ENCODE measurements at regions not wholly inside any gene's neighbourhood (a gene's known extent, or its start where the extent isn't known, plus 50 kb on each side); places are given as distances from the start of the nearest gene placed in this dataset.

DNA sequence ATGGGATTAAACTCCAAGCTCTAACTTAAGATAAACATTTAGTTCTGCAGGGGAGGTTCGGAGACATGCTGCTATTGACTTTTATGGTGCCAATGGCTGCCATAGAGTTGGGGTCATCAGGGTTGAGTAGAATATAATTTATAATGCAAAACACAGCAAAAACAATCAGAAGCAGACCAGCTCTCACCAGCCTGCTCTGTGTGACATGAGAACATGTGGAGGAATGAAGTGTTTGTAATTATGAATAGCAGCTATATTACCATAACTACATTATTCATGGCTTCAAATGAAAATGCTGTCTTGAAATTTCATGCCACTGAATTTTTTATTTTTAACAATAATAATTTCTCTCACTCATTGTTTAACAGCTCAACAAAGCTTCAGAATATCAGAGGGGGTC, 645.6 kb upstream of the CDH8 start:
- TF ChIP-seq POLR2A (IDR thresholded peaks at IDR 0.05) = no peak
- TF ChIP-seq, protein P1, sequence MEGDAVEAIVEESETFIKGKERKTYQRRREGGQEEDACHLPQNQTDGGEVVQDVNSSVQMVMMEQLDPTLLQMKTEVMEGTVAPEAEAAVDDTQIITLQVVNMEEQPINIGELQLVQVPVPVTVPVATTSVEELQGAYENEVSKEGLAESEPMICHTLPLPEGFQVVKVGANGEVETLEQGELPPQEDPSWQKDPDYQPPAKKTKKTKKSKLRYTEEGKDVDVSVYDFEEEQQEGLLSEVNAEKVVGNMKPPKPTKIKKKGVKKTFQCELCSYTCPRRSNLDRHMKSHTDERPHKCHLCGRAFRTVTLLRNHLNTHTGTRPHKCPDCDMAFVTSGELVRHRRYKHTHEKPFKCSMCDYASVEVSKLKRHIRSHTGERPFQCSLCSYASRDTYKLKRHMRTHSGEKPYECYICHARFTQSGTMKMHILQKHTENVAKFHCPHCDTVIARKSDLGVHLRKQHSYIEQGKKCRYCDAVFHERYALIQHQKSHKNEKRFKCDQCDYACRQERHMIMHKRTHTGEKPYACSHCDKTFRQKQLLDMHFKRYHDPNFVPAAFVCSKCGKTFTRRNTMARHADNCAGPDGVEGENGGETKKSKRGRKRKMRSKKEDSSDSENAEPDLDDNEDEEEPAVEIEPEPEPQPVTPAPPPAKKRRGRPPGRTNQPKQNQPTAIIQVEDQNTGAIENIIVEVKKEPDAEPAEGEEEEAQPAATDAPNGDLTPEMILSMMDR (IDR thresholded peaks at IDR 0.05) = no peak
